IMR-90 (cell line): ENCODE measurements at regions not wholly inside any gene's neighbourhood (a gene's known extent, or its start where the extent isn't known, plus 50 kb on each side); places are given as distances from the start of the nearest gene placed in this dataset.

Experiments used
- ATAC-seq: fragments of 200-7000 bp; cut with Tn5 transposase; 2 replicates; pipeline ENCODE4 v1.9.1; 2020; ENCODE audit warnings: low read depth, mild to moderate bottlenecking, moderate library complexity
- BruUV-seq: library from RNA; stranded (reverse); fragments of 400-500 nt; replicated peaks from 2 replicates; lab custom pipeline; 2021; lab: Mats Ljungman, UMichigan
- CTCF ChIA-PET: fragments of 300-600 bp; formaldehyde crosslinking; extraction: SDS; loops from one replicate; lab custom pipeline; 2021; ENCODE audit warnings: antibody characterized with exemption; lab: Yijun Ruan, JAX
- POLR2A ChIA-PET: fragments of 300-600 bp; sonication (Branson Sonifier 250); formaldehyde crosslinking; loops from one replicate; lab custom pipeline; 2022; ENCODE audit warnings: antibody characterized with exemption; ENCODE audit not compliant: unreplicated experiment; lab: Charles Lee
- DNase-seq: peaks from one replicate; pipeline ENCODE4 v3.0.0; 2013
- H2AFZ ChIP-seq: replicated peaks from 2 replicates; pipeline ENCODE3; 2013; ENCODE audit warnings: low read length, mild to moderate bottlenecking; ENCODE audit not compliant: poor library complexity
- H2AK5ac ChIP-seq: 2 replicates; pipeline ENCODE4 v1.6.1; 2013; ENCODE audit warnings: low read depth, low read length, inconsistent platforms
- H2AK9ac ChIP-seq: replicated peaks from 2 replicates; pipeline ENCODE3; 2013; ENCODE audit warnings: mild to moderate bottlenecking, low read depth, low read length, moderate library complexity; ENCODE audit not compliant: poor library complexity
- H2BK120ac ChIP-seq: 2 replicates; pipeline ENCODE4 v1.6.1; 2013; ENCODE audit warnings: low read depth, low read length, inconsistent platforms
- H2BK15ac ChIP-seq: 3 replicates; pipeline ENCODE4 v1.6.1; 2013; ENCODE audit warnings: low read depth, low read length, inconsistent platforms
- H2BK20ac ChIP-seq: 2 replicates; pipeline ENCODE4 v1.6.1; 2013; ENCODE audit warnings: low read depth, mild to moderate bottlenecking, inconsistent platforms, low read length, moderate library complexity
- H2BK5ac ChIP-seq: 2 replicates; pipeline ENCODE4 v1.6.1; 2013; ENCODE audit warnings: mild to moderate bottlenecking, low read depth, low read length, inconsistent platforms; ENCODE audit not compliant: poor library complexity, severe bottlenecking
- H3K14ac ChIP-seq: replicated peaks from 2 replicates; pipeline ENCODE4 v1.6.1; 2013; ENCODE audit warnings: low read depth, low read length, inconsistent platforms
- H3K18ac ChIP-seq: 2 replicates; pipeline ENCODE4 v1.6.1; 2013; ENCODE audit warnings: low read depth, low read length, control low read depth
- H3K23ac ChIP-seq: 2 replicates; pipeline ENCODE4 v1.6.1; 2013; ENCODE audit warnings: low read depth, low read length, inconsistent platforms
- H3K27ac ChIP-seq: 2 replicates; pipeline ENCODE4 v1.5.1; 2013; ENCODE audit warnings: mild to moderate bottlenecking, control low read depth, low read length; ENCODE audit not compliant: insufficient read depth
- H3K27me3 ChIP-seq: 2 replicates; pipeline ENCODE4 v1.6.1; 2013; ENCODE audit warnings: low read length; ENCODE audit not compliant: control insufficient read depth, insufficient read depth
- H3K36me3 ChIP-seq: 2 replicates; pipeline ENCODE4 v1.6.1; 2013; ENCODE audit warnings: low read length, mixed read lengths; ENCODE audit not compliant: control insufficient read depth, insufficient read depth
- H3K4ac ChIP-seq: 2 replicates; pipeline ENCODE4 v1.6.1; 2013; ENCODE audit warnings: low read depth, low read length, inconsistent platforms
- H3K4me1 ChIP-seq: 2 replicates; pipeline ENCODE4 v1.6.1; 2013; ENCODE audit warnings: low read length, mixed read lengths; ENCODE audit not compliant: control insufficient read depth, insufficient read depth
- H3K4me2 ChIP-seq: 2 replicates; pipeline ENCODE4 v1.6.1; 2013; ENCODE audit warnings: low read depth, mild to moderate bottlenecking, control low read depth, low read length, moderate library complexity
- H3K4me3 ChIP-seq: 2 replicates; pipeline ENCODE4 v1.5.1; 2013; ENCODE audit warnings: low read depth, mild to moderate bottlenecking, control low read depth, low read length, moderate library complexity; ENCODE audit not compliant: insufficient read depth
- H3K56ac ChIP-seq: 2 replicates; pipeline ENCODE4 v1.6.1; 2013; ENCODE audit warnings: low read length, inconsistent platforms; ENCODE audit not compliant: insufficient read depth; ENCODE audit errors: extremely low read depth
- H3K79me1 ChIP-seq, 2 experiments: 2 replicates each; pipeline ENCODE4 v1.6.1; 2013; ENCODE audit warnings: low read length in 2 of 2, inconsistent platforms in 1 of 2, low read depth in 1 of 2
- H3K9ac ChIP-seq: 2 replicates; pipeline ENCODE4 v1.6.1; 2013; ENCODE audit warnings: low read depth, low read length, control low read depth
- H3K9me1 ChIP-seq: 2 replicates; pipeline ENCODE4 v1.6.1; 2013; ENCODE audit warnings: low read length, inconsistent platforms; ENCODE audit not compliant: insufficient read depth
- H3K9me3 ChIP-seq: 2 replicates; pipeline ENCODE4 v1.6.1; 2013; ENCODE audit warnings: low read length; ENCODE audit not compliant: control insufficient read depth, insufficient read depth
- H4K20me1 ChIP-seq: 2 replicates; pipeline ENCODE4 v1.6.1; 2013; ENCODE audit warnings: low read length, inconsistent platforms; ENCODE audit not compliant: insufficient read depth
- H4K5ac ChIP-seq: 2 replicates; pipeline ENCODE4 v1.6.1; 2013; ENCODE audit warnings: mild to moderate bottlenecking, low read depth, low read length, control low read depth
- H4K8ac ChIP-seq, 2 experiments: 2 replicates each; pipeline ENCODE4 v1.6.1; 2013; ENCODE audit warnings: low read depth in 2 of 2, low read length in 2 of 2, control low read depth in 1 of 2, inconsistent platforms in 1 of 2
- H4K91ac ChIP-seq: 2 replicates; pipeline ENCODE4 v1.6.1; 2013; ENCODE audit warnings: low read depth, low read length, inconsistent platforms; ENCODE audit not compliant: insufficient read depth
- CHD1 ChIP-seq: IDR thresholded peaks from 2 replicates; pipeline ENCODE4 v1.6.1; 2012; ENCODE audit warnings: low read depth, low read length, improper control_type of control experiment
- POLR2A ChIP-seq: IDR thresholded peaks from 2 replicates; pipeline ENCODE4 v1.6.1; 2012; ENCODE audit warnings: mild to moderate bottlenecking, low read depth, low read length
- WGBS, 2 experiments: methylation state at CpG; one replicate each; pipeline versions ENCODE4 v1.1.5 to v1.1.7; 2013; ENCODE audit warnings: missing lambda C conversion rate in 2 of 2; ENCODE audit not compliant: insufficient read length in 1 of 2; ENCODE audit errors: extremely low coverage in 2 of 2; 5-methylcytosine and 5-hydroxymethylcytosine counted together
- dilution Hi-C: fragments of 300-500 bp; cut with HindIII; formaldehyde crosslinking; loops from one replicate; pipeline ENCODE4 v1.14.3; 2018; ENCODE audit warnings: low sequenced_read_pairs; ENCODE audit not compliant: unreplicated experiment
- in situ Hi-C: fragments of 300-500 bp; cut with MboI; formaldehyde crosslinking; loops from 3 replicates; pipeline ENCODE4 v1.14.3; 2019; ENCODE audit warnings: low sequenced_read_pairs, inconsistent platforms, mixed read lengths
- intact Hi-C: fragments of 100-400 bp; cut with micrococcal nuclease; formaldehyde crosslinking; loops from 2 replicates; pipeline ENCODE4 v1.10.0; 2022
- TF ChIP-seq, protein P1 (sequence below): fragments of 150-350 bp; IDR thresholded peaks from 2 replicates; pipeline ENCODE4 v1.6.1; 2016; ENCODE audit warnings: low read depth, mild to moderate bottlenecking, low read length, moderate library complexity, borderline replicate concordance
- TF ChIP-seq, protein P2 (sequence below): fragments of 150-350 bp; IDR thresholded peaks from 2 replicates; pipeline ENCODE4 v1.6.1; 2017; ENCODE audit warnings: mild to moderate bottlenecking, antibody characterized with exemption, low read length, low read depth

DNA sequence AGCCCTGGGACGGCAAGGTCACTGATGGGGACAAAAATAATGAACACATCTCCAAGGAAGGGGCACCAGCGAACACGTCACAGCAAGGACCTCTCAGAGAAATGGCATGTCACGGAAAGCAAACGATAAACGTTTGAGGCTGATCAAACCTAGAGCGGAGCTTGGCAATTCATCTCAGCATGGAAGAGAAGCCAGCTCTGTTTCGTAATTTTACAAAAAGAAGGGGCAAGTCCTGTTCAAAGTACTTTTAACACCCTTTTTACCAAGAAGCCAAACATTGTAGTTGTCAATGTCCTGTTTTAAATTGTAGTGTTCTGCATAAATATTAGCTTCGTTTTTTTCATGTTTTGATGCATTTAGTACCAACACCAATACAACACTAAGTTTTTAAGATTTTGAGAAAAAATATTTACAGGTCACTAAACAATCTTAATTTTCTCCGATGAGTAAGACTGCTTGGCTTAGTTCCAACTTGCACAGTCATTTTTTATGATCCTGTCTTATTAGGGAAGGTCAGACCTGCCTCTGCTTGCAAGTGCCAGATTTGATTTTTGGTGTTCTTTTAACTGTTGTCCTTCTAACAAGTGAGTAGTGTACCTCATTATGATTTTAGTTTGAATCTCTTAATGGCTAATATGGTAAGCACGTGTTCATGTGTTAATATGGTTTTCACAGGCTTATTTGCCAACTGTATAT, 818.5 kb upstream of the SALL3 start:
- no peak overlapping the region for H3K4me2 ChIP-seq
- H4K91ac ChIP-seq = no peak overlapping the region
- CTCF ChIA-PET = no interaction called here
- H3K79me1 ChIP-seq = no peaks in the 10 kb centered on the region
- no peak overlapping the region for H3K4ac ChIP-seq
- H4K8ac ChIP-seq = no peak overlapping the region
- H3K4me3 ChIP-seq = no peak overlapping the region
- no peak overlapping the region for H3K9ac ChIP-seq
- peaks cover 15% of the 10 kb centered on the region for H3K9me3 ChIP-seq
- no TSS peak for BruUV-seq
- no peak overlapping the region for H2AFZ ChIP-seq
- H4K20me1 ChIP-seq = no peaks in the 10 kb centered on the region
- no peaks in the 10 kb centered on the region for H3K36me3 ChIP-seq
- H2AK9ac ChIP-seq = no peak overlapping the region
- no peak overlapping the region for H3K23ac ChIP-seq
- dilution Hi-C loops = no loop called here
- no peak overlapping the region for H3K56ac ChIP-seq
- H3K27me3 ChIP-seq = no peaks in the 10 kb centered on the region
- no peak overlapping the region for H2BK5ac ChIP-seq
- no peak for DNase-seq
- no peak overlapping the region for H2BK120ac ChIP-seq
- H2BK15ac ChIP-seq = no peak overlapping the region
- WGBS, 2 experiments = 19% methylated on average over 5 of the region's 11 CpGs; no CpG with 5 or more reads in 1 of the 2 experiments
- POLR2A ChIA-PET = interaction anchor here (0.5 kb wide), 1 partner anchor 385 kb away, joined by 3 read pairs; no protein-coding TSS in a partner anchor
- no peak for ATAC-seq
- intact Hi-C loops = no loop called here
- H2BK20ac ChIP-seq = no peak overlapping the region
- H3K18ac ChIP-seq = no peak overlapping the region
- H2AK5ac ChIP-seq = no peak overlapping the region
- H4K5ac ChIP-seq = no peak overlapping the region
- no peaks in the 10 kb centered on the region for H3K4me1 ChIP-seq
- no peak overlapping the region for H3K27ac ChIP-seq
- TF ChIP-seq, protein P1, sequence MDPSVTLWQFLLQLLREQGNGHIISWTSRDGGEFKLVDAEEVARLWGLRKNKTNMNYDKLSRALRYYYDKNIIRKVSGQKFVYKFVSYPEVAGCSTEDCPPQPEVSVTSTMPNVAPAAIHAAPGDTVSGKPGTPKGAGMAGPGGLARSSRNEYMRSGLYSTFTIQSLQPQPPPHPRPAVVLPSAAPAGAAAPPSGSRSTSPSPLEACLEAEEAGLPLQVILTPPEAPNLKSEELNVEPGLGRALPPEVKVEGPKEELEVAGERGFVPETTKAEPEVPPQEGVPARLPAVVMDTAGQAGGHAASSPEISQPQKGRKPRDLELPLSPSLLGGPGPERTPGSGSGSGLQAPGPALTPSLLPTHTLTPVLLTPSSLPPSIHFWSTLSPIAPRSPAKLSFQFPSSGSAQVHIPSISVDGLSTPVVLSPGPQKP = no peak
- TF ChIP-seq CHD1 (no peak), POLR2A (no peak)
- TF ChIP-seq, protein P2, sequence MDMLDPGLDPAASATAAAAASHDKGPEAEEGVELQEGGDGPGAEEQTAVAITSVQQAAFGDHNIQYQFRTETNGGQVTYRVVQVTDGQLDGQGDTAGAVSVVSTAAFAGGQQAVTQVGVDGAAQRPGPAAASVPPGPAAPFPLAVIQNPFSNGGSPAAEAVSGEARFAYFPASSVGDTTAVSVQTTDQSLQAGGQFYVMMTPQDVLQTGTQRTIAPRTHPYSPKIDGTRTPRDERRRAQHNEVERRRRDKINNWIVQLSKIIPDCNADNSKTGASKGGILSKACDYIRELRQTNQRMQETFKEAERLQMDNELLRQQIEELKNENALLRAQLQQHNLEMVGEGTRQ = no peak
- no peaks in the 10 kb centered on the region for H3K9me1 ChIP-seq
- in situ Hi-C loops = no loop called here
- no peak overlapping the region for H3K14ac ChIP-seq
